Upper lobe of right lung (tissue), 1 donor: ENCODE measurements at regions not wholly inside any gene's neighbourhood (a gene's known extent, or its start where the extent isn't known, plus 50 kb on each side); places are given as distances from the start of the nearest gene placed in this dataset.

ENCODE experiments used
- ATAC-seq: fragments of 200-7000 bp; cut with Tn5 transposase; one replicate; pipeline ENCODE4 v1.9.1; 2020; ENCODE audit warnings: mild to moderate bottlenecking, moderate library complexity
- DNase-seq: peaks from one replicate; pipeline ENCODE4 v3.0.0-alpha.2; 2020
- H3K27ac ChIP-seq: fragments of 200-600 bp; one replicate; pipeline ENCODE4 v1.8.0; 2022
- H3K27me3 ChIP-seq: fragments of 200-600 bp; one replicate; pipeline ENCODE4 v1.8.0; 2022; ENCODE audit warnings: mild to moderate bottlenecking
- H3K36me3 ChIP-seq: fragments of 200-600 bp; one replicate; pipeline ENCODE4 v1.8.0; 2022
- H3K4me1 ChIP-seq: fragments of 200-600 bp; one replicate; pipeline ENCODE4 v1.8.0; 2022
- H3K4me3 ChIP-seq: fragments of 200-600 bp; one replicate; pipeline ENCODE4 v1.8.0; 2022; ENCODE audit warnings: mild to moderate bottlenecking
- H3K9me3 ChIP-seq: fragments of 200-600 bp; one replicate; pipeline ENCODE4 v1.8.0; 2022
- CTCF ChIP-seq: fragments of 200-600 bp; IDR thresholded peaks from one replicate; pipeline ENCODE4 v1.8.0; 2022; ENCODE audit warnings: antibody characterized with exemption
- intact Hi-C: fragments of 100-400 bp; cut with DNase I; formaldehyde crosslinking; loops from one replicate; pipeline ENCODE4 v1.11.0; 2022
- donor health status: DM: no; HTN: yes; CAD: no; lungs with severe emphysema.

DNA sequence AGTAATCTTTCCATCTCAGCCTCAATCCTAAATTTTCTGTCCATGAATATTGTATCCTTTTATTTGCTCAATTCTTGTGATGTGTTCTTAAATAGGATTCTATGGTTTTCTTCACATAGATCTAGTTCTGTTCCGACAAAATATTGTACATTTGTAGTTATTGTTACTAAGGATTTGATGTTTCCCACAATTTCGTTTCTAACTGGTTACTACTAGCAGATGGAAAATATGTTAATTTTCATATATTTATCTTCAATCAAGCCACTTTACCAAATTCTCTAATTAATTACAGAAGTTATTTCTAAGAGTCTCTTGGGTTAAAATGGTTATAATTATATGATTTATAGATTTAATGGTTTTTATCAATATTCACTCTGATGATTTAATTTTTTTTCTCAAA is 60.3 kb downstream of the SEC61B start:
- intact Hi-C loops = no loop called here
- no peaks in the 10 kb centered on the region for H3K9me3 ChIP-seq
- H3K27ac ChIP-seq = no peak overlapping the region
- no peak overlapping the region for H3K4me3 ChIP-seq
- DNase-seq (no peak), ATAC-seq (no peak)
- no peak for TF ChIP-seq CTCF
- H3K4me1 ChIP-seq = no peaks in the 10 kb centered on the region
- no peaks in the 10 kb centered on the region for H3K36me3 ChIP-seq
- H3K27me3 ChIP-seq = no peaks in the 10 kb centered on the region

DNA sequence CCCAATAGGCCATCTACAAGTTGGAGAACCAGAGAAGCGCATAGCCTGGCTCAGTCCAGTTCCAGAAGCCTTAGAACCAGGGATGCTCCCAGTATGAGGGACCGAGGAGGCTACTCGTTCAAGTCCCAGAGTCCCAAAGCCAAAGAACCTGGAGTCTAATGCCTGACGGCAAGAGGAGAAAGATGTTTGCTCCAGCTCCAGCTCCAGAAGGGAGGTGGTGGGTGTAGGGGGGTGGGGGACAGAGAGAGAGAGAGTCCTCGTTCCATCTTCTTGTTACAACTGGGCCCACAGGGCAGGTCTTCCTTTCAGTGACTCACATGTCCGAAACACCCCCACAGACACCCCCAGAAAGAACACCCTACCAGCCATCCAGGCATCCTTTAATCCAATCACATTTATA is 63.9 kb downstream of the SEC61B start:
- intact Hi-C loops = no loop called here
- no peak for DNase-seq
- TF ChIP-seq CTCF = no peak
- Histone ChIP-seq H3K27me3 (no peaks in the 10 kb centered on the region), H3K4me3 (no peak overlapping the region), H3K9me3 (no peaks in the 10 kb centered on the region), H3K4me1 (no peaks in the 10 kb centered on the region), H3K36me3 (no peaks in the 10 kb centered on the region), H3K27ac (no peak overlapping the region)
- ATAC-seq = no peak

GRCh38 chr9:99286536-99286935 is 64.5 kb downstream of the SEC61B start:
- no peak overlapping the region for H3K4me3 ChIP-seq
- DNase-seq = no peak
- no peaks in the 10 kb centered on the region for H3K27me3 ChIP-seq
- no peak for TF ChIP-seq CTCF
- no peaks in the 10 kb centered on the region for H3K4me1 ChIP-seq
- no peaks in the 10 kb centered on the region for H3K9me3 ChIP-seq
- no peak overlapping the region for H3K27ac ChIP-seq
- no peak for ATAC-seq
- H3K36me3 ChIP-seq = no peaks in the 10 kb centered on the region
- intact Hi-C loops = no loop called here

DNA sequence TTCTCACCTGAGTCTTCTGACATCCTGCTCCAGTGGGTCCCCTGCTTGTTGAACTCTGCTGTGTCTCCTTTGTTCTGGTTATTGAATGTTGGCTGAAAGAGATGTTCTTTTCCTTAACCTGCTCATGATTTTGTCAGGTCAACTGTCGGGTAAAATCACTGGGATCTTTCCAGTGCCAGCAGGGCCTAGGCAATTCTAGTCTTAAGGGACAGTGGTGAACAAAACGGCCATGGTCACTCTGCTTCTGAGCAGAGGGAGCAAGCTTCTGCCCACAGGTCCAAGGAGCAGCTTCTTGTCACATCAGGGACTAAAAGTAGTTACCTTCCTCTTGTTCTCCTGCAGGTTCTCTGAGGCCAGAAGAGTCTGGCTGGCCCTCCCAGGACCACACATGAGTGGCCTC is 65.6 kb downstream of the SEC61B start:
- H3K4me1 ChIP-seq = no peaks in the 10 kb centered on the region
- H3K27ac ChIP-seq = no peak overlapping the region
- H3K36me3 ChIP-seq = no peaks in the 10 kb centered on the region
- H3K4me3 ChIP-seq = no peak overlapping the region
- ATAC-seq (no peak), DNase-seq (no peak)
- intact Hi-C loops = no loop called here
- no peaks in the 10 kb centered on the region for H3K27me3 ChIP-seq
- TF ChIP-seq CTCF = no peak
- H3K9me3 ChIP-seq = no peaks in the 10 kb centered on the region

- no peak overlapping the region for H3K27ac ChIP-seq
- no peak overlapping the region for H3K4me3 ChIP-seq
- H3K27me3 ChIP-seq = no peaks in the 10 kb centered on the region
- DNase-seq = no peak
- no peak for TF ChIP-seq CTCF
- no peaks in the 10 kb centered on the region for H3K9me3 ChIP-seq
- H3K36me3 ChIP-seq = no peaks in the 10 kb centered on the region
- H3K4me1 ChIP-seq = no peaks in the 10 kb centered on the region
- no peak for ATAC-seq
- intact Hi-C loops = no loop called here
Measured at GRCh38 chr9:99288830-99289229, 66.7 kb downstream of the SEC61B start.

DNA sequence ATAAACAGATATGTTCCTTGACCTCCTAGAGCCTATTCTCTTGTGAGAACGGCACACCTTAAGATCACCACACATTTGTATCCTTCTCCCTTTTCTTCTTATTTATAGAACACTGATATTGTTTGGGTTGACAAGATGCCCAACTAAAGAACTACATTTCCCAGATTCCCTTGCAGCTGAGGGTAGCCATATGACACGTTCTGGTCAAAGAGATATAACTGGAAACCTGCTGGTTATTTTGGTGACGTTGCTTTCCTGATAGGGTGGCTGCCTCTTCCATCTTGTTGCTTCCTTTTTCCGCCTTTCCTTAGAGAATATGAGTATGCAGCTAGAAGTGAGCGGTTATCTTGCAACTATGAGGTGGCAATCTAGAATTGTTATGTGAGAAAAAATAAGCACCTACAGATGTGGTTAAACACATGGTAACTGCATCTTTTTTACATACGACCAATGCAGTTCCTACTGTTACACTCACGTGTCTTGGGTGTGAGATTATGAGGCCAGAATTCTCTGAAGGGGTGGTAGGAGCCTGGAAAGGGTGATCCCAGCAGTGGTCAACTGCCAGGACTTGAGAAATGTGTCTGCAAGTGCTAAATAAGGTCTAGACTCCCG is 72.9 kb downstream of the SEC61B start:
- Histone ChIP-seq H3K9me3 (no peaks in the 10 kb centered on the region), H3K4me3 (no peak overlapping the region), H3K27me3 (peaks cover 10% of the 10 kb centered on the region), H3K27ac (no peak overlapping the region), H3K4me1 (no peaks in the 10 kb centered on the region), H3K36me3 (no peaks in the 10 kb centered on the region)
- no peak for DNase-seq
- no peak for TF ChIP-seq CTCF
- intact Hi-C loops = no loop called here
- ATAC-seq = no peak
